Tibial nerve (tissue), 4 donors: ENCODE measurements at regions not wholly inside any gene's neighbourhood (a gene's known extent, or its start where the extent isn't known, plus 50 kb on each side); places are given as distances from the start of the nearest gene placed in this dataset.
"Not testable (repeated sequence)": the region's sequence is repeated elsewhere in the genome, so short reads cannot be mapped to it uniquely, and the experiment has no call there.

ENCODE experiments used
- DNase-seq, 2 donors: peaks; one replicate each; pipeline ENCODE4 v3.0.0-alpha.2; 2019; ENCODE audit warnings: low spot score in 2 of 2
- H3K27ac ChIP-seq, 4 donors: fragments of 200-600 bp; sonication (generic) in 3 of 4; one replicate each; pipeline ENCODE4 v1.5.1; 2017 to 2019; ENCODE audit warnings: mild to moderate bottlenecking in 1 of 4
- H3K27me3 ChIP-seq, 2 donors: fragments of 200-600 bp; sonication (generic) in 1 of 2; one replicate each; pipeline versions ENCODE4 v1.5.1 to v1.6.0; 2017 to 2019
- H3K36me3 ChIP-seq, 3 donors: fragments of 200-600 bp; sonication (generic); one replicate each; pipeline ENCODE4 v1.5.1; 2018 to 2019
- H3K4me1 ChIP-seq, 4 donors: fragments of 200-600 bp; sonication (generic) in 3 of 4; one replicate each; pipeline ENCODE4 v1.5.1; 2017 to 2019
- H3K4me3 ChIP-seq, 4 donors: fragments of 200-600 bp; sonication (generic) in 3 of 4; one replicate each; pipeline ENCODE4 v1.5.1; 2017 to 2019; ENCODE audit warnings: mild to moderate bottlenecking in 1 of 4, moderate library complexity in 1 of 4
- H3K9me3 ChIP-seq, 4 donors: fragments of 200-600 bp; sonication (generic) in 3 of 4; one replicate each; pipeline ENCODE4 v1.5.1; 2017 to 2019
- EP300 ChIP-seq, 2 donors: sonication (generic); formaldehyde crosslinking; IDR thresholded peaks; one replicate each; pipeline ENCODE4 v1.6.1; 2017; ENCODE audit warnings: antibody characterized with exemption in 2 of 2, mild to moderate bottlenecking in 1 of 2
- POLR2A ChIP-seq, 2 donors: fragments of 450-650 bp; IDR thresholded peaks; one replicate each; pipeline ENCODE4 v1.6.1; 2017; ENCODE audit warnings: antibody characterized with exemption in 2 of 2, mild to moderate bottlenecking in 2 of 2, moderate library complexity in 2 of 2
- WGBS, 2 donors: methylation state at CpG; one replicate each; pipeline ENCODE4 v1.1.5; 2018; 5-methylcytosine and 5-hydroxymethylcytosine counted together
- TF ChIP-seq, protein P1 (sequence below), 5 experiments: fragments of 200-600 bp in 3 of 5; fragments of 450-650 bp in 2 of 5; sonication (generic) in 3 of 5; IDR thresholded peaks; one replicate each; pipeline ENCODE4 v1.5.1; 2016 to 2019; ENCODE audit warnings: antibody characterized with exemption in 5 of 5, mild to moderate bottlenecking in 3 of 5, moderate library complexity in 2 of 5

DNA sequence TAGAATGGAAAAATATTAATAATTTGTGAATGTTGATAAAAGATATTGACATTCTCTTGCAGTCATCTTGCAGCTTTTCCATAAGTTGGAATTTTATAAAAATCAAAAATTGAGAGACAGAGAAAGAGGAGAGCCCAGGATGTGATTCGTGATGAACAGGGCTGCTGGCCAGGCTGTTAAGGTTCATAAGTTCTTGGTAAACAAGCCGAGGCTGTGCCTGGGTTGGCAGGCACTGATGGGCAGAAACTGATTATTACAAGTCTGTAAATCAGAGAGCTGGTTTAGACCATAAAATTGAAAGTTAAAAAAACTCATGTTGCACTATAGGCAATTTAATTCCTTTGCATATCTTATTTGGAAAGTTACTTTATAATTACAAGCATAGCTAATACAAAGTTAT, 533.7 kb downstream of the HAPSTR1 start:
- no peak for DNase-seq
- TF ChIP-seq POLR2A (IDR thresholded peaks at IDR 0.05) (no peak), EP300 (IDR thresholded peaks at IDR 0.05) (no peak)
- TF ChIP-seq, protein P1, sequence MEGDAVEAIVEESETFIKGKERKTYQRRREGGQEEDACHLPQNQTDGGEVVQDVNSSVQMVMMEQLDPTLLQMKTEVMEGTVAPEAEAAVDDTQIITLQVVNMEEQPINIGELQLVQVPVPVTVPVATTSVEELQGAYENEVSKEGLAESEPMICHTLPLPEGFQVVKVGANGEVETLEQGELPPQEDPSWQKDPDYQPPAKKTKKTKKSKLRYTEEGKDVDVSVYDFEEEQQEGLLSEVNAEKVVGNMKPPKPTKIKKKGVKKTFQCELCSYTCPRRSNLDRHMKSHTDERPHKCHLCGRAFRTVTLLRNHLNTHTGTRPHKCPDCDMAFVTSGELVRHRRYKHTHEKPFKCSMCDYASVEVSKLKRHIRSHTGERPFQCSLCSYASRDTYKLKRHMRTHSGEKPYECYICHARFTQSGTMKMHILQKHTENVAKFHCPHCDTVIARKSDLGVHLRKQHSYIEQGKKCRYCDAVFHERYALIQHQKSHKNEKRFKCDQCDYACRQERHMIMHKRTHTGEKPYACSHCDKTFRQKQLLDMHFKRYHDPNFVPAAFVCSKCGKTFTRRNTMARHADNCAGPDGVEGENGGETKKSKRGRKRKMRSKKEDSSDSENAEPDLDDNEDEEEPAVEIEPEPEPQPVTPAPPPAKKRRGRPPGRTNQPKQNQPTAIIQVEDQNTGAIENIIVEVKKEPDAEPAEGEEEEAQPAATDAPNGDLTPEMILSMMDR (IDR thresholded peaks at IDR 0.05): no peak
- Histone ChIP-seq H3K4me3 (no peak overlapping the region), H3K27me3 (no peaks in the 10 kb centered on the region), H3K27ac (no peak overlapping the region), H3K9me3 (peaks cover 0 to 5% (median 2%) of the 10 kb centered on the region in 4 donors), H3K4me1 (no peaks in the 10 kb centered on the region), H3K36me3 (no peaks in the 10 kb centered on the region)
- 30 to 52% methylated on average over 2 of the region's 2 CpGs for WGBS, 2 donors

DNA sequence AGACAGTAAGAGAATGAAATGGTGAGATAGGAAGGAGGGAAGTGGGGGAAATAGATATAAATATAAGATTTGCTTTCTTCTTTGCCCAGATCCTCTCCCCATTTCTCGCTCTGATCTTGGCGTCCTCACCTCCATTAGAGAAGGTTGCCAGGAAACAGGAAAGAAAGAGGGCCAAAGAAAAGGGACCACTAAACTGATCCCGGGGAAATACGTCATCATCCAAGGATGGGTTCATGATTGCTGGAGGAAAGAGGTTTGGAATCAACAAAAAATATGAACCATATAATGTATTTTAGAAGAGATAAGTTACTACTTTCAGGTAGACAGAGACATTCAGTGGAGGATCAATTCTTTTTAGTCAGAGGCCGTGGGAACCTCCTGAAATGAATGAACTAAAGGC, 536.0 kb downstream of the HAPSTR1 start:
- Histone ChIP-seq H3K27me3 (no peaks in the 10 kb centered on the region), H3K36me3 (no peaks in the 10 kb centered on the region), H3K9me3 (peaks cover 0 to 5% (median 0%) of the 10 kb centered on the region in 4 donors), H3K27ac (no peak overlapping the region), H3K4me3 (no peak overlapping the region), H3K4me1 (no peaks in the 10 kb centered on the region)
- DNase-seq: no peak
- no peak for TF ChIP-seq EP300 (IDR thresholded peaks at IDR 0.05)
- TF ChIP-seq, protein P1 (IDR thresholded peaks at IDR 0.05): no peak
- no peak for TF ChIP-seq POLR2A (IDR thresholded peaks at IDR 0.05)
- WGBS, 2 donors: 82 to 86% methylated on average over 5 of the region's 5 CpGs

DNA sequence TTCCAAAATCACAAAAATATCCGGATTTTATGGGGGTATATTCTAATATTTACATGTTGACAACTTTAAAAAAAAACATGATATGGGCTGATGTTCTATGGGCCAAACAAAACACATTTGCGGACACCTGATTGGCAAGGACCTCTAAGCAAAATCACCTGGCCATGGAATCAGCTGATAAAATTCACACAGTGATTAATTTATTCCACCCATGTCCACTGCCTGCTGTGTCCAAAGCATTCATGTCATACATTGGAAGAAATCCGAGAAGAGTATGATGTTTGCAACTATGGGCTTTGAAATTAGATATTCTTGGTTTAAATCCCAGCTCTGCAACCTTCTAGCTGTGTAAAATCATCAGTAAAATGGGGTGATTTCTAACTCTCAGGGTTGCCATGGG, 538.7 kb downstream of the HAPSTR1 start:
- H3K4me1 ChIP-seq: no peaks in the 10 kb centered on the region
- 81 to 86% methylated on average over 3 of the region's 3 CpGs for WGBS, 2 donors
- no peak overlapping the region for H3K27ac ChIP-seq
- no peak for DNase-seq
- H3K4me3 ChIP-seq: no peak overlapping the region
- peaks cover 0 to 7% (median 0%) of the 10 kb centered on the region in 4 donors for H3K9me3 ChIP-seq
- TF ChIP-seq POLR2A (IDR thresholded peaks at IDR 0.05) (no peak), EP300 (IDR thresholded peaks at IDR 0.05) (no peak)
- TF ChIP-seq, protein P1 (IDR thresholded peaks at IDR 0.05): no peak
- H3K27me3 ChIP-seq: no peaks in the 10 kb centered on the region
- H3K36me3 ChIP-seq: no peaks in the 10 kb centered on the region

- Histone ChIP-seq H3K4me3 (no peak overlapping the region), H3K36me3 (no peaks in the 10 kb centered on the region), H3K9me3 (peaks cover 0 to 7% (median 0%) of the 10 kb centered on the region in 4 donors), H3K4me1 (no peaks in the 10 kb centered on the region), H3K27me3 (no peaks in the 10 kb centered on the region), H3K27ac (no peak overlapping the region)
- 83 to 87% methylated on average over 4 of the region's 4 CpGs for WGBS, 2 donors
- TF ChIP-seq, protein P1 (IDR thresholded peaks at IDR 0.05): no peak
- TF ChIP-seq EP300 (IDR thresholded peaks at IDR 0.05) (no peak), POLR2A (IDR thresholded peaks at IDR 0.05) (no peak)
- DNase-seq: no peak
These were observed 539.5 kb downstream of the HAPSTR1 start for GRCh38 chr16:9630985-9631384.

DNA sequence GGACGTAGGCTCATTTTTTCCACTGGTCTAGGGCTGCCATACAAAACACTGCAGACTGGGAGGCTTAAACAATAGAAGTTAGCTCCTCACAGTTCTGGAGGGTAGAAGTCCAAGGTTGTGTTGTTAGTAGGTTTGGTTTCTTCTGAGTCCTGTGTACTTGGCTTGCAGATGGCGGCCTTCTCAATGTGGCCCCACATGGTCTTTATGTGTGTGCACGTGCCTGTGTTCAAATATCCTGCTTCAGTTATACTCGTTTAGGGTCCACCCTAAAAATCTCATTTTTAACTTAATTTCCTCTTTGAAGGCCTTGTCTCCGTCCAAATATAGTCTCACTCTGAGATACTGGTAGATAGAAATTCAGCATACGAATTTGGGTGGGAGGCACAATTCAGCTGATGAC, 542.4 kb downstream of the HAPSTR1 start:
- no peaks in the 10 kb centered on the region for H3K4me1 ChIP-seq
- WGBS, 2 donors: 87 to 91% methylated on average over 5 to 6 of the region's 6 CpGs
- H3K9me3 ChIP-seq: peaks cover 0 to 7% (median 0%) of the 10 kb centered on the region in 4 donors
- no peaks in the 10 kb centered on the region for H3K36me3 ChIP-seq
- DNase-seq: no peak
- H3K27me3 ChIP-seq: no peaks in the 10 kb centered on the region
- H3K27ac ChIP-seq: no peak overlapping the region
- TF ChIP-seq POLR2A (IDR thresholded peaks at IDR 0.05): no peak
- no peak for TF ChIP-seq EP300 (IDR thresholded peaks at IDR 0.05)
- TF ChIP-seq, protein P1 (IDR thresholded peaks at IDR 0.05): no peak
- H3K4me3 ChIP-seq: no peak overlapping the region

DNA sequence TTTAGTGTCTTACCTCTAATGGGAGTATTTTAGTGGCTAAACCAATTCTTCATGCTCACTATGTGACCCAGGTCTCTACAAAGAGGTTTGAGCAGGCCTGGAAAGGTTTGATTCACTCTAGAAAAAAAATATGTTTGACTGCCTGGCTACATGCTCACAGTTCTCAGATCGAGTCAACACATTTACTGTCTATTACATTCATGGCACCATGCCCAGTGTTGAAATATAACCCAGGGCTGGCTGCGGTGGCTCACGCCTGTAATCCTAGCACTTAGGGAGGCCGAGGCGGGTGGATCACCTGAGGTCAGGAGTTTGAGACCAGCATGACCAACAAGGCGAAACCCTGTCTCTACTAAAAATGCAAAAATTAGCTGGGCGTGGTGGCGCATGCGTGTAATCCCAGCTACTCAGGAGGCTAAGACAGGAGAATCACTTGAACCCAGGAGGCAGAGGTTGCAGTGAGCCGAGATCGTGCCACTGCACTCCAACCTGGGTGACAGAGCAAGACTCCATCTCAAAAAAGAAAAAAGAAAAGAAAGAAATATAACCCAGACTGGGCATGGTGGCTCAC, 543.8 kb downstream of the HAPSTR1 start:
- H3K4me1 ChIP-seq, DNase-seq, H3K27me3 ChIP-seq, H3K9me3 ChIP-seq, H3K4me3 ChIP-seq, H3K27ac ChIP-seq, H3K36me3 ChIP-seq: not testable (repeated sequence)
- WGBS, 2 donors: 74 to 90% methylated on average over 11 of the region's 11 CpGs
